ENCODE measurements at regions not wholly inside any gene's neighbourhood (a gene's known extent, or its start where the extent isn't known, plus 50 kb on each side); places are given as distances from the start of the nearest gene placed in this dataset.
A peak's percentile ranks its signal among the peaks of the same experiment; 100 is the strongest.

DNA sequence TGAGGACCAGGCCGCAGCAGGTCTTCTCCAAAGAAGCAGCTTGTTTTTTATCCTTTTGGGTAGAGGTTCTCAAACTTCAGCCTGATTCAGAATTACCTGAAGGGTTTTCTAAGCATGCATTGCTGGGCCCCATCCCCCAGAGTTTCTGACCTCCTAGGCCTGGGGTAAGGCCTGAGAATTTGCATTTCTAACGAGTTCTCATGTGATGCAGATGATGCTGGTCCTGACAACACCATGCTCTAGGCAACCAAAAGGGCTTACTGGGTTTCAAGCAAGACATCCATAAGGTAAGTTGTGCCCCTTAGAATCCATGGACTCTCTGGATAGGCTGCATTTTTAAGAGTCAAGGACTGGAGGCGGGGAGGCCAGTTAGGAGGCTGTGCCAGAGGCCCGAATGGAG is 295.1 kb downstream of the HHIPL2 start:
- Histone ChIP-seq H3F3A (ENCODE audit: low read length, unreplicated experiment) (no peaks in the 10 kb centered on the region), H3K9me3 (ENCODE audit: low read length) (no peaks in the 10 kb centered on the region), H3K9me2 (replicated peaks; ENCODE audit: low read length) (no peaks in the 10 kb centered on the region), H4K20me1 (ENCODE audit: low read length) (no peaks in the 10 kb centered on the region), H3K79me2 (ENCODE audit: low read length) (no peaks in the 10 kb centered on the region), H3K4me2 (ENCODE audit: low read length) (no peak overlapping the region), H3K4me1 (ENCODE audit: insufficient read depth, low read length) (no peaks in the 10 kb centered on the region), H3K4me3 (ENCODE audit: low read length) (no peak overlapping the region), H3K9ac (ENCODE audit: low read length) (no peak overlapping the region), H2AFZ (ENCODE audit: low read length) (no peak overlapping the region), H3K27me3 (ENCODE audit: low read length) (peaks cover 16% of the 10 kb centered on the region; the same call in 1 of the 2 replicates), H3K36me3 (ENCODE audit: low read depth, low read length) (no peaks in the 10 kb centered on the region), H3K27ac (ENCODE audit: low read length) (no peak overlapping the region)
- ChIA-PET CTCF (no interaction called here), POLR2A (ENCODE audit: unreplicated experiment) (no interaction called here)
- DNase-seq (no peak), ATAC-seq (no peak)
- intact Hi-C loops (cut with micrococcal nuclease): no loop called here
- BruUV-seq (replicated peaks): no TSS peak
- no peak for TF ChIP-seq EZH2phosphoT487 (IDR thresholded peaks at IDR 0.05; ENCODE audit: borderline replicate concordance, low read length)
- TF ChIP-seq, protein P1, sequence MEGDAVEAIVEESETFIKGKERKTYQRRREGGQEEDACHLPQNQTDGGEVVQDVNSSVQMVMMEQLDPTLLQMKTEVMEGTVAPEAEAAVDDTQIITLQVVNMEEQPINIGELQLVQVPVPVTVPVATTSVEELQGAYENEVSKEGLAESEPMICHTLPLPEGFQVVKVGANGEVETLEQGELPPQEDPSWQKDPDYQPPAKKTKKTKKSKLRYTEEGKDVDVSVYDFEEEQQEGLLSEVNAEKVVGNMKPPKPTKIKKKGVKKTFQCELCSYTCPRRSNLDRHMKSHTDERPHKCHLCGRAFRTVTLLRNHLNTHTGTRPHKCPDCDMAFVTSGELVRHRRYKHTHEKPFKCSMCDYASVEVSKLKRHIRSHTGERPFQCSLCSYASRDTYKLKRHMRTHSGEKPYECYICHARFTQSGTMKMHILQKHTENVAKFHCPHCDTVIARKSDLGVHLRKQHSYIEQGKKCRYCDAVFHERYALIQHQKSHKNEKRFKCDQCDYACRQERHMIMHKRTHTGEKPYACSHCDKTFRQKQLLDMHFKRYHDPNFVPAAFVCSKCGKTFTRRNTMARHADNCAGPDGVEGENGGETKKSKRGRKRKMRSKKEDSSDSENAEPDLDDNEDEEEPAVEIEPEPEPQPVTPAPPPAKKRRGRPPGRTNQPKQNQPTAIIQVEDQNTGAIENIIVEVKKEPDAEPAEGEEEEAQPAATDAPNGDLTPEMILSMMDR (conservative IDR thresholded peaks at IDR 0.05; ENCODE audit: low read depth, low read length): no peak
- TF ChIP-seq EZH2 (IDR thresholded peaks at IDR 0.05; ENCODE audit: low read length, unreplicated experiment): no peak

DNA sequence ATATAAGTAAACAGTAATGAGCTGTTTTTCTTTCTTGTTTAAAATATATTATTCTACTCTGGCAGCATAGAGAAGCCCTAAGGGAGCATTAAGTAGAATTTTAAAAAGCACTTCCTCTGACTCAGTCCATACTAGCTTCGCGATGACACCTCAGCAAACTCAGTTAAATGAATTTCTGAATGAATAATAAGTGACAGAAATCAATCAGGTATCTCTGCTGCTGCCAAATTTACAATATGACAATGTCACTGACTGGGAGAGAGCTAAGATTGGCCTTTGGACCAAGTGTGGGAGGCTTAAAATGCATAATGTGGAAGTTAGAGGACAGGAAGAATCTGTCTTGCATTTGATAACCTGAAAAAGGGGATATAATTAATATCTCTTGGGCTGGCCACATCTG is 296.1 kb downstream of the HHIPL2 start:
- DNase-seq: no peak
- Histone ChIP-seq H3K4me2 (ENCODE audit: low read length) (no peak overlapping the region), H3K79me2 (ENCODE audit: low read length) (no peaks in the 10 kb centered on the region), H4K20me1 (ENCODE audit: low read length) (no peaks in the 10 kb centered on the region), H3K9me3 (ENCODE audit: low read length) (no peaks in the 10 kb centered on the region), H3F3A (ENCODE audit: low read length, unreplicated experiment) (no peaks in the 10 kb centered on the region), H3K27ac (ENCODE audit: low read length) (no peak overlapping the region), H3K4me3 (ENCODE audit: low read length) (no peak overlapping the region), H3K27me3 (ENCODE audit: low read length) (peaks cover 14% of the 10 kb centered on the region; the same call in 1 of the 2 replicates), H3K9ac (ENCODE audit: low read length) (no peak overlapping the region), H3K9me2 (replicated peaks; ENCODE audit: low read length) (no peaks in the 10 kb centered on the region), H2AFZ (ENCODE audit: low read length) (no peak overlapping the region), H3K36me3 (ENCODE audit: low read depth, low read length) (no peaks in the 10 kb centered on the region), H3K4me1 (ENCODE audit: insufficient read depth, low read length) (no peaks in the 10 kb centered on the region)
- intact Hi-C loops (cut with micrococcal nuclease): no loop called here
- no peak for TF ChIP-seq EZH2 (IDR thresholded peaks at IDR 0.05; ENCODE audit: low read length, unreplicated experiment)
- no peak for TF ChIP-seq EZH2phosphoT487 (IDR thresholded peaks at IDR 0.05; ENCODE audit: borderline replicate concordance, low read length)
- TF ChIP-seq, protein P1 (conservative IDR thresholded peaks at IDR 0.05; ENCODE audit: low read depth, low read length): no peak
- ChIA-PET POLR2A (ENCODE audit: unreplicated experiment) (no interaction called here), CTCF (no interaction called here)
- peak; percentile 58 for ATAC-seq
- no TSS peak for BruUV-seq (replicated peaks)

DNA sequence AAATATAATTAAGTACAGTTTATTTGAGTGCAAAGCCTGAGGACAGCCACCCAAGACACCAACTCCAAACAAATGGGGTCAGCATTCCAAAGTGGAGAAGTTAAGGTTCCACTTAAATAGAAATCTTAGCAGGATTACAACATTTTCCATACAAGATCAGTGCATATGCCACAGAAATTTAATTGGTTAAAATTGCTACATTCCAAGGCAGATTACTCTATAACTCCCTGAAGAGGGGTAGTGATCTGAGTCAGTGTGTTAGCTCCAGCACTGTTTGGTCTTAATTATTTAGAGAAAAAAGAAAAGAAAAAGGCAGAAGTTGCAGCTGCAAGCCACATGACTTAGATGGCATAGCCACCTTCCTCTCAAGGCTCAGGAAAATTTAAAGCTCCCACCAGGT is 297.5 kb downstream of the HHIPL2 start:
- no peak overlapping the region for H2AFZ ChIP-seq (ENCODE audit: low read length)
- CTCF ChIA-PET: no interaction called here

More for the DNA sequence above, 297.5 kb downstream of the HHIPL2 start:
- Histone ChIP-seq H3K9me2 (replicated peaks; ENCODE audit: low read length) (no peaks in the 10 kb centered on the region), H3F3A (ENCODE audit: low read length, unreplicated experiment) (no peaks in the 10 kb centered on the region), H3K79me2 (ENCODE audit: low read length) (no peaks in the 10 kb centered on the region), H3K4me3 (ENCODE audit: low read length) (no peak overlapping the region), H3K27ac (ENCODE audit: low read length) (no peak overlapping the region), H3K9me3 (ENCODE audit: low read length) (no peaks in the 10 kb centered on the region), H3K4me2 (ENCODE audit: low read length) (no peak overlapping the region), H3K36me3 (ENCODE audit: low read depth, low read length) (no peaks in the 10 kb centered on the region), H3K4me1 (ENCODE audit: insufficient read depth, low read length) (no peaks in the 10 kb centered on the region), H4K20me1 (ENCODE audit: low read length) (no peaks in the 10 kb centered on the region), H3K27me3 (ENCODE audit: low read length) (peaks cover 5% of the 10 kb centered on the region; the same call in 1 of the 2 replicates), H3K9ac (ENCODE audit: low read length) (no peak overlapping the region)
- no peak for ATAC-seq
- intact Hi-C loops (cut with micrococcal nuclease): no loop called here
- POLR2A ChIA-PET (ENCODE audit: unreplicated experiment): interaction anchor here (0.7 kb wide), 1 partner anchor 59 kb away, joined by 8 read pairs; no protein-coding TSS in a partner anchor
- TF ChIP-seq EZH2phosphoT487 (IDR thresholded peaks at IDR 0.05; ENCODE audit: borderline replicate concordance, low read length) (no peak), EZH2 (IDR thresholded peaks at IDR 0.05; ENCODE audit: low read length, unreplicated experiment) (no peak)
- TF ChIP-seq, protein P1 (conservative IDR thresholded peaks at IDR 0.05; ENCODE audit: low read depth, low read length): no peak
- no TSS peak for BruUV-seq (replicated peaks)
- no peak for DNase-seq

All from PC-3 (cell line).